Transverse colon (tissue), 4 donors: ENCODE measurements at regions not wholly inside any gene's neighbourhood (a gene's known extent, or its start where the extent isn't known, plus 50 kb on each side); places are given as distances from the start of the nearest gene placed in this dataset.

Experiments
- DNase-seq: peaks from one replicate; pipeline ENCODE4 v3.0.0-alpha.2; 2019
- H3K27ac ChIP-seq, 4 donors: fragments of 200-600 bp; sonication (generic); 2 replicates each; pipeline ENCODE4 v1.5.1; 2016 to 2018; ENCODE audit warnings: inconsistent platforms in 4 of 4
- H3K27me3 ChIP-seq: fragments of 200-600 bp; sonication (generic); 2 replicates; pipeline ENCODE4 v1.5.1; 2017; ENCODE audit warnings: inconsistent platforms
- H3K36me3 ChIP-seq, 4 donors: fragments of 200-600 bp; sonication (generic); 2 replicates each; pipeline ENCODE4 v1.5.1; 2017 to 2019; ENCODE audit warnings: inconsistent platforms in 4 of 4
- H3K4me1 ChIP-seq, 4 donors: fragments of 200-600 bp; sonication (generic); 2 replicates each; pipeline ENCODE4 v1.5.1; 2017 to 2020; ENCODE audit warnings: inconsistent platforms in 4 of 4
- H3K4me3 ChIP-seq, 4 donors: fragments of 200-600 bp; sonication (generic); 1 replicate in 1 of 4; 2 replicates in 3 of 4; pipeline versions ENCODE4 v1.5.1 to v1.6.1; 2017 to 2019; ENCODE audit warnings: inconsistent platforms in 4 of 4
- H3K9me3 ChIP-seq, 2 donors: fragments of 200-600 bp; sonication (generic); 2 replicates each; pipeline ENCODE4 v1.5.1; 2017 to 2019; ENCODE audit warnings: inconsistent platforms in 2 of 2
- CTCF ChIP-seq, 5 experiments: fragments of 200-600 bp in 3 of 5; fragments of 450-650 bp in 2 of 5; sonication (generic) in 3 of 5; IDR thresholded peaks; 1 replicate in 2 of 5; 2 replicates in 3 of 5; pipeline ENCODE4 v1.5.1; 2016 to 2017; ENCODE audit warnings: antibody characterized with exemption in 5 of 5, inconsistent platforms in 3 of 5, mild to moderate bottlenecking in 2 of 5, moderate library complexity in 1 of 5
- EP300 ChIP-seq: sonication (generic); formaldehyde crosslinking; IDR thresholded peaks from one replicate; pipeline ENCODE4 v1.6.1; 2017; ENCODE audit warnings: antibody characterized with exemption, low read depth
- POLR2A ChIP-seq: fragments of 450-650 bp; IDR thresholded peaks from one replicate; pipeline ENCODE4 v1.6.1; 2016; ENCODE audit warnings: antibody characterized with exemption, mild to moderate bottlenecking, moderate library complexity
- POLR2AphosphoS5 ChIP-seq, 3 donors: sonication (generic); formaldehyde crosslinking; IDR thresholded peaks; one replicate each; pipeline ENCODE4 v1.6.1; 2016; ENCODE audit warnings: antibody characterized with exemption in 3 of 3
- WGBS, 2 donors: methylation state at CpG; one replicate each; pipeline ENCODE4 v1.1.5; 2018; ENCODE audit warnings: low coverage in 1 of 2; 5-methylcytosine and 5-hydroxymethylcytosine counted together
- in situ Hi-C, 4 donors: fragments of 200-750 bp; cut with MboI; loops; one replicate each; pipeline versions ENCODE4 v1.15.0 to v1.15.1; 2017; ENCODE audit warnings: low sequenced_read_pairs in 3 of 4, low pct_ligation_motif_present in 1 of 4, low pct_unique_long_range_greater_than_20kb in 1 of 4
- intact Hi-C: fragments of 100-400 bp; cut with DNase I; formaldehyde crosslinking; loops from one replicate; pipeline ENCODE4 v1.15.1; 2023; ENCODE audit warnings: low total_unique reads
- small RNA-seq, 4 donors: library from RNA; depleted of rRNA; stranded (forward); fragments of <200 nt; gene quantifications; one replicate each; pipeline ENCODE3, GENCODE V24; 2016

GRCh38 chr1:31524186-31524901, 52.0 kb upstream of the TINAGL1 start:
- H3K4me1 ChIP-seq, result no peaks in the 10 kb centered on the region
- TF ChIP-seq POLR2AphosphoS5 (IDR thresholded peaks at IDR 0.05) (no peak), POLR2A (no peak), EP300 (no peak), CTCF (IDR thresholded peaks at IDR 0.05) (no peak)
- 81% methylated on average over 10 to 15 of the region's 15 CpGs for WGBS, 2 donors
- intact Hi-C loops (no loop called here), in situ Hi-C loops (no loop called here)
- H3K4me3 ChIP-seq, result no peak overlapping the region
- no peak for DNase-seq
- H3K9me3 ChIP-seq, result no peaks in the 10 kb centered on the region
- no peaks in the 10 kb centered on the region for H3K36me3 ChIP-seq
- H3K27me3 ChIP-seq, result no peaks in the 10 kb centered on the region
- peak overlapping the region in 2 of 4 donors; percentile 7 to 47 for H3K27ac ChIP-seq

Small RNA genes lying in the stretch of these regions (small RNA-seq; reads per million reads assigned to genes)
- gene RF00019 (0 reads per million in 4 donors), gene RNU6-40P (0 reads per million in 4 donors)
